Astrocyte of the spinal cord (primary cell): ENCODE measurements at regions not wholly inside any gene's neighbourhood (a gene's known extent, or its start where the extent isn't known, plus 50 kb on each side); places are given as distances from the start of the nearest gene placed in this dataset.

Experiments
- DNase-seq: peaks from one replicate; pipeline ENCODE4 v3.0.0; 2011; ENCODE audit warnings: low read depth, low spot score
- H3K4me3 ChIP-seq: 2 replicates; pipeline ENCODE4 v1.5.1; 2011; ENCODE audit warnings: low read depth, mild to moderate bottlenecking, low read length, moderate library complexity
- CTCF ChIP-seq: IDR thresholded peaks from 2 replicates; pipeline ENCODE4 v1.5.1; 2012; ENCODE audit warnings: low read depth, mild to moderate bottlenecking, low read length, inconsistent platforms
- in situ Hi-C: cut with HindIII; loops from 2 replicates; pipeline ENCODE4 v1.10.0; 2017; ENCODE audit warnings: low sequenced_read_pairs

DNA sequence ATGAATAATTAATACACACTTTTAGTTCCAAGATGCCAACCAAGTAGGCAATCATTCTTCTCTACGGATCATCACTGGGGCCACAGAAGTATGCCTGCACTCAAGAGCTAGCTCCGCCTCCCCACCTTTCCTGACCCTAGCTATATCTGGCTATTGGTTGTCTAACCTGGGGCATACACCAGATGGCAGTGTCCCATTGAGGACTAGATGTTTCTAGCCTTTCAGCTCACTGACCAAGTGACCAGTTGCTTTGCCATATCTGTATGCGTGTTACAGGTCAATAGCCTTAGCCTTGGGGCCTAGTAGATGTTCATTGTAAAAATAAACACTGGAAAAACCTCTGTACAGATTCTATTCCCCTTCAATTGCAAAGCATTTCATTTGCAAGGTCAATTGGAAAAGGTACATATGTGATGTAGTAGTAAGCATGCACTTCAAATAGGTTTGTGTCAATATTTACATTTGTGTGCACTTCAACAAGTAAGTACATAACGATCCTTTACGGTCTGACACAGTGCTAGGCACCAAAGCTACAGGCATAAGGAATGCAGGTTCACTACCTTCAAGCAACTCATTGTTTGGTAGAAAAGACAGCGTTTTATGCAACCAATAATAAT is 521.7 kb downstream of the PPARGC1A start:
- no peak for DNase-seq
- in situ Hi-C loops: no loop called here
- TF ChIP-seq CTCF: peak; percentile 2

DNA sequence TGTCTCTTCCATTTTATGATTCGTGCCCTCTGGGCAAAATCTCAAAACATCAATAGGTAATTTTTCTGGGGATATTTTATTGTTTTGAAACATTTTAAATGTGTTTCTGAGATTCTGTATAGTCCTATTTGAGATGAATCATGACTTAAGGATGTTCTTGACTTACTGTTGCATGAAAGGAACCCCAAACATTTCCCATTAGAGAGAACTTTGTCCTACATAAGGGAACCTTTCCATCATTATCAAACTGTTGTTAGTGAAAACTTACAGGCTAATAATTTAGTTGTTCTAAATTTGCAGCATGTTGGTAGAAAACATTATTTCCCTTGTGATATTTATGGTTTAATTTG is 523.3 kb downstream of the PPARGC1A start:
- no peak for TF ChIP-seq CTCF
- in situ Hi-C loops: no loop called here
- H3K4me3 ChIP-seq: no peak overlapping the region
- no peak for DNase-seq

More for the DNA sequence above, 521.7 kb downstream of the PPARGC1A start:
- no peak overlapping the region for H3K4me3 ChIP-seq

GRCh38 chr4:23365871-23366556 is 523.8 kb downstream of the PPARGC1A start:
- H3K4me3 ChIP-seq: no peak overlapping the region
- no peak for TF ChIP-seq CTCF
- DNase-seq: no peak
- in situ Hi-C loops: no loop called here

GRCh38 chr4:23365086-23365485 is 524.8 kb downstream of the PPARGC1A start:
- H3K4me3 ChIP-seq: no peak overlapping the region
- DNase-seq: no peak
- TF ChIP-seq CTCF: no peak
- in situ Hi-C loops: no loop called here

- no peak overlapping the region for H3K4me3 ChIP-seq
- DNase-seq: no peak
- in situ Hi-C loops: no loop called here
- TF ChIP-seq CTCF: no peak
Observed at GRCh38 chr4:23364167-23364566, 525.7 kb downstream of the PPARGC1A start.

DNA sequence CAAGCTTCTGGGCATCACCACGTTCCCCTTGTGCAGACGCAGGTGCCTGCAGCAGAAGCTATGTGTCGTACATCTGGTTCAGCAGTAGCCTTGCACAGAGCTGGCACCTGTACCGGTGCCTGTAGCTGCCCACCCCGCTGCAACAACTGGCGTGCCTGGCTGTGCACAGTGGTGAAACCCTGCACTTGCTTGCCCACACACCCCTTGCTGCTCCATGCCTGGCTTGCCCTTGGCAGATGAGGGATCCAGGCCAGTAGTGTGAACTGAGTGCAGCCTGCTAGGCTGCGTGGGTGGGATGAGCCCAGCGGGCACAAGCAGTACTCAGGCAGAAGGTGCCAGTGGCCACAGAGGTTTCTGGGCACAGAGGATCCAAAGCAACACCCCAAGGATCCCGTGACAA is 528.4 kb downstream of the PPARGC1A start:
- DNase-seq: no peak
- no peak for TF ChIP-seq CTCF
- in situ Hi-C loops: no loop called here

More for the DNA sequence above, 528.4 kb downstream of the PPARGC1A start:
- no peak overlapping the region for H3K4me3 ChIP-seq
